ENCODE measurements at regions not wholly inside any gene's neighbourhood (a gene's known extent, or its start where the extent isn't known, plus 50 kb on each side); places are given as distances from the start of the nearest gene placed in this dataset.

DNA sequence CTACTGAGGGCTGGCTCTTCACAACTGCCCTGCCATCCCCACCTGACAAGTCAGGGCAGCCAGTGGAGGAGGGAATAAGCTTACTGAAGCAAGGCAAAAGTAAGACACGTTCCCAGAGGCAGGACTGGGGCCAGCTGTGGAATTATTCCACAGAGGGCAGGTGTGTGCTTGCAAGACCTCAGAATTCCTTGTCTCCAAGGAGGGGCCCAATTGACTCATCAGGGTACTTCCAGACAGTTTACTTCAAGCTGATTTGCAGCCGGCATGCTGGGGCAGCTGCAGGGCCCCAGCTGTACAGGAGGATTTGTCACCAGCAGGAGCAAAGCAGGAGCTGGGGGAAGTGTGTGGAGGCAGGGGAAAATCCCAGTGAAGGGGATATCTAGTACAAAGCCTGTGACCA is 167.5 kb upstream of the CAMK1G start:
- DNase-seq (ENCODE audit: low spot score): peak; percentile 29
- Histone ChIP-seq H3K27ac (no peak overlapping the region), H3K4me3 (no peak overlapping the region)
- TF ChIP-seq CTCF (IDR thresholded peaks at IDR 0.05): no peak

- Histone ChIP-seq H3K4me3 (no peak overlapping the region), H3K27ac (no peak overlapping the region)
- DNase-seq (ENCODE audit: low spot score): peak; percentile 31
- no peak for TF ChIP-seq CTCF (IDR thresholded peaks at IDR 0.05)
Observed at GRCh38 chr1:209416716-209417115, 166.8 kb upstream of the CAMK1G start.

GRCh38 chr1:209417761-209418160 is 165.8 kb upstream of the CAMK1G start:
- no peak for TF ChIP-seq CTCF (IDR thresholded peaks at IDR 0.05)
- peak; percentile 2 for DNase-seq (ENCODE audit: low spot score)
- H3K27ac ChIP-seq: no peak overlapping the region
- H3K4me3 ChIP-seq: no peak overlapping the region

DNA sequence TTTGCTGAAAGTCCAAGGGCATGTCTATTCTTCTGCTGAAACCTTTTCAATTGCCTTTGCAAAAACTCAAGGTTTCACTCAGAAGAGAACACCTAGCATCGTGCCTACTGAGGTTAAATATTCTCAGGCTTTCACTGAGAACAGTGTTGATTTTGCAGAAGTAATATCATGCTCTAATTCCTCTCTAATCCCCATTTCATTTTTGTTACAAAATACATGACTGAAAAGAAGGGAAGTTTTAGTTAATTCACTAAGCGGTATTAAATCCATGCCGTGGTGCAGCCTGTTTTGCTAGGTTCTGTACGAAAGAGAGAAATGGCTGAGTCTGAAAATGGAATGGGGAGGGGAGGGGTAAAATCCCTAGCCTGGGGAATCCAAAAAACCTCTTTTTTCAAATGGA is 163.2 kb upstream of the CAMK1G start:
- no peak for TF ChIP-seq CTCF (IDR thresholded peaks at IDR 0.05)
- no peak overlapping the region for H3K27ac ChIP-seq
- no peak for DNase-seq (ENCODE audit: low spot score)
- no peak overlapping the region for H3K4me3 ChIP-seq

- TF ChIP-seq CTCF (IDR thresholded peaks at IDR 0.05): no peak
- H3K4me3 ChIP-seq: no peak overlapping the region
- DNase-seq (ENCODE audit: low spot score): peak; percentile 40
- H3K27ac ChIP-seq: no peak overlapping the region
Observed at GRCh38 chr1:209421186-209421585, 162.3 kb upstream of the CAMK1G start.

- no peak for TF ChIP-seq CTCF (IDR thresholded peaks at IDR 0.05)
- no peak overlapping the region for H3K4me3 ChIP-seq
- H3K27ac ChIP-seq: no peak overlapping the region
- DNase-seq (ENCODE audit: low spot score): peak; percentile 61
Observed at GRCh38 chr1:209421978-209422680, 161.4 kb upstream of the CAMK1G start.

DNA sequence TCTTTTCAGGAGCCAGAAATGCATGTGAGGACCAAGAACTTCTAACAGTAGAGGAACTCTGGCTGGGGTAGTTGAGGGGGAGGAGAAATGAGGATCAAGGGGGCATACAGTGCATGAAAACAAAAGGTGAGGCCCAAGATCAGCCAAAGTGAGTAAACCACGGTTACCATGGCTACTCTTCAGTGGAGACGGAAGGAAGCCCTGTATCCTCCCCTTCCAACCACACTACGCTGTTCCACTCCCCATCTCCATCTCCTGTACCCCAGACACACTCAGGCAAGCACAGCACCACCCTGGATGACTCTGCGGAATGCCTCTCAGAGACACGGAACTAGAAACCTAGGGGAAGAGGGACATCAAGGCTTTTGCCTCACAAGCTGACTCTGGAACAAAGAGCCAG is 157.6 kb upstream of the CAMK1G start:
- no peak overlapping the region for H3K27ac ChIP-seq
- DNase-seq (ENCODE audit: low spot score): peak; percentile 4
- H3K4me3 ChIP-seq: no peak overlapping the region
- TF ChIP-seq CTCF (IDR thresholded peaks at IDR 0.05): no peak
